ENCODE measurements at regions not wholly inside any gene's neighbourhood (a gene's known extent, or its start where the extent isn't known, plus 50 kb on each side); places are given as distances from the start of the nearest gene placed in this dataset.
"Not testable (repeated sequence)": the region's sequence is repeated elsewhere in the genome, so short reads cannot be mapped to it uniquely, and the experiment has no call there.

DNA sequence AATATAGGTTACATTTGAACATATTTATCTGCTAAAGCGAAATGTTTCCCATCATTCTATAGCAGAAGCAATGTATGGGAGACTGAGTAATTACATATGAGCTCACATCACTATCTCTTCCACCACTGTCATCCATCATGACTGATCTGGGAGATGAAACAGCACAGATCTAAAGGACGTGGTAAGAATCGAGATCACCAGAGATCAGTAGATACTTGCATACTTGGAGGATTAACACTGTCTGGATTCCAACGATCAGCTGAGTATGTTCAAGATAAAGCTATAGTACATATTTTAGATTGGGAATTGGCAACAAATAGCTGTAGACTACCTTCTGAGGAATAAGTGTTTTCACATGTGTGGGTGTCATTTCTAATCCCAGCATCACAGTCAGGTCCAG lies 94.6 kb downstream of the FOXD4L6 start:
- dilution Hi-C loops (cut with MboI; ENCODE audit: extremely low pct_ligation_motif_present, low sequenced_read_pairs); FAIRE-seq; H2AFZ ChIP-seq (ENCODE audit: control insufficient read depth, low read length); H3K79me2 ChIP-seq (ENCODE audit: control insufficient read depth, insufficient read depth, low read length); H3K9me3 ChIP-seq (ENCODE audit: control insufficient read depth, low read depth, low read length); H3K4me3 ChIP-seq (ENCODE audit: control insufficient read depth in 2 of 3, extremely low read depth in 1 of 3, insufficient read depth in 2 of 3, low read depth in 1 of 3, low read length in 3 of 3); H4K20me1 ChIP-seq (ENCODE audit: control insufficient read depth, extremely low read depth, insufficient read depth, low read length); H3K9ac ChIP-seq (ENCODE audit: control insufficient read depth, extremely low read depth, insufficient read depth, low read length); DNase-seq (ENCODE audit: low read depth, low spot score); H3K4me1 ChIP-seq (ENCODE audit: control insufficient read depth, extremely low read depth, insufficient read depth, low read length); H3K27me3 ChIP-seq (ENCODE audit: control insufficient read depth, extremely low read depth, insufficient read depth, low read length); H3K9me1 ChIP-seq (ENCODE audit: control insufficient read depth, extremely low read depth, insufficient read depth, low read length); H3K36me3 ChIP-seq (ENCODE audit: control insufficient read depth in 2 of 2, extremely low read depth in 1 of 2, insufficient read depth in 2 of 2, low read length in 2 of 2); H3K27ac ChIP-seq (ENCODE audit: control insufficient read depth, insufficient read depth, low read length); H3K4me2 ChIP-seq (ENCODE audit: control insufficient read depth, extremely low read depth, insufficient read depth, low read depth, low read length): not testable (repeated sequence)

DNA sequence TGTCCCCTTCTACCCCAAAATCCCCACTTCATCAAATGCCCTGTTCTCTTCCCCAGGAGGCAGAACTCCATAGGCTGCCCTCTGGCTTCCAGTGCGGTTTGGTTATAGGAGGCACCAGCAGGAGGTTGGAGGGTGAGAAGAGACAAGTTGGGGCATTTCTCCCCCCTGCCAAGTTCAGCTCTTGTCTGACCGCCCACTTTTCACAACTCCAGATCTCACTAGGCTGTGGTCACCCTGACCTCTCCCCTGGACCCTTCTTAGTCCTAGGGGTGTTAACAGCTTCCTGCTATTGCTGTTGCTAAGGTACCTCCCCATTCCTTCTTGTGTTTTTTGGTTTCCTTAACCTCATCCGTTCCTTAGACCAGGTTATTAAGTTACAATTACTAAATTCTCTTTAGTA lies 95.1 kb downstream of the FOXD4L6 start:
- not testable (repeated sequence) for FAIRE-seq

DNA sequence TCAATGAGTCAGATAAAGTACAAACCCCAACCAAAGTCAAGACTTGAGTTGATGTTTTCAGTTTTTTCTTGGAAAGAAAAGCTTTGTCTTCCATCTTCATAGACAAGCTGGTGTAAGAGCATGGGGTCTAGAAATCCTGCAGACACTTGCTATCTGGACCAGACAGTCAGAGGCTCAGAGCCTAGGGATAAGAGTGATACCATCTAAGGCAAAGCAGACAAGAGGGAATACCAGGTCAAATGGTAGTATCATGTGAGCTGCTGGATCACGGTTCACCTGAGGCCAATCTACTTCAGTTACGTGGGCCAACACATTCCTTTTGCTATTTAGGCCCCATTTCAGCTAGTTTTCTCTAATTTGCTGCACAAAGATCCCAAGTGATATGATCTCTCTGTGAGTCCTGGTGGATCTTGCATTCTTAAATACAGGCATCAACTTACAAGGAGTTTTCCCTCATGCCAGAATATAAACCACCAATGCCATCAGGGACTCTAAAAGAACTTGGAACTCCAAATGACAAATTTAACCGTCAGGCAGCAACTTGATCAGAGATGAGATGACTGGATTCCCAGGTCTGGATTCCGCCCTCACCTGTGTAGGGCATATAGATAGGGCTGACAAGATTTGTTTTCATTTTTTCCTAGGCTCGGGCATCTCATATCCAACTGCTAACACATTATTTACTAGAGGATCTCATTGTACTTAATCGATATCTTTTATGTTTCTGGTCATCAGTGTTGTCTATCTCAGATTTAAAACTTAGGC lies 101.4 kb downstream of the FOXD4L6 start:
- H3K79me2 ChIP-seq (ENCODE audit: control insufficient read depth, insufficient read depth, low read length); FAIRE-seq; H3K27ac ChIP-seq (ENCODE audit: control insufficient read depth, insufficient read depth, low read length); H3K36me3 ChIP-seq (ENCODE audit: control insufficient read depth in 2 of 2, extremely low read depth in 1 of 2, insufficient read depth in 2 of 2, low read length in 2 of 2); H3K4me3 ChIP-seq (ENCODE audit: control insufficient read depth in 2 of 3, extremely low read depth in 1 of 3, insufficient read depth in 2 of 3, low read depth in 1 of 3, low read length in 3 of 3); H4K20me1 ChIP-seq (ENCODE audit: control insufficient read depth, extremely low read depth, insufficient read depth, low read length); H3K4me1 ChIP-seq (ENCODE audit: control insufficient read depth, extremely low read depth, insufficient read depth, low read length); H2AFZ ChIP-seq (ENCODE audit: control insufficient read depth, low read length); H3K9me3 ChIP-seq (ENCODE audit: control insufficient read depth, low read depth, low read length); H3K4me2 ChIP-seq (ENCODE audit: control insufficient read depth, extremely low read depth, insufficient read depth, low read depth, low read length); H3K9ac ChIP-seq (ENCODE audit: control insufficient read depth, extremely low read depth, insufficient read depth, low read length); H3K27me3 ChIP-seq (ENCODE audit: control insufficient read depth, extremely low read depth, insufficient read depth, low read length); H3K9me1 ChIP-seq (ENCODE audit: control insufficient read depth, extremely low read depth, insufficient read depth, low read length); DNase-seq (ENCODE audit: low read depth, low spot score); dilution Hi-C loops (cut with MboI; ENCODE audit: extremely low pct_ligation_motif_present, low sequenced_read_pairs): not testable (repeated sequence)

More for the DNA sequence above, 95.1 kb downstream of the FOXD4L6 start:
- H3K27me3 ChIP-seq (ENCODE audit: control insufficient read depth, extremely low read depth, insufficient read depth, low read length); H3K4me3 ChIP-seq (ENCODE audit: control insufficient read depth in 2 of 3, extremely low read depth in 1 of 3, insufficient read depth in 2 of 3, low read depth in 1 of 3, low read length in 3 of 3); H2AFZ ChIP-seq (ENCODE audit: control insufficient read depth, low read length); H3K27ac ChIP-seq (ENCODE audit: control insufficient read depth, insufficient read depth, low read length); DNase-seq (ENCODE audit: low read depth, low spot score); H4K20me1 ChIP-seq (ENCODE audit: control insufficient read depth, extremely low read depth, insufficient read depth, low read length); H3K9me1 ChIP-seq (ENCODE audit: control insufficient read depth, extremely low read depth, insufficient read depth, low read length); H3K36me3 ChIP-seq (ENCODE audit: control insufficient read depth in 2 of 2, extremely low read depth in 1 of 2, insufficient read depth in 2 of 2, low read length in 2 of 2); H3K79me2 ChIP-seq (ENCODE audit: control insufficient read depth, insufficient read depth, low read length); H3K4me1 ChIP-seq (ENCODE audit: control insufficient read depth, extremely low read depth, insufficient read depth, low read length); H3K9ac ChIP-seq (ENCODE audit: control insufficient read depth, extremely low read depth, insufficient read depth, low read length); H3K4me2 ChIP-seq (ENCODE audit: control insufficient read depth, extremely low read depth, insufficient read depth, low read depth, low read length); H3K9me3 ChIP-seq (ENCODE audit: control insufficient read depth, low read depth, low read length); dilution Hi-C loops (cut with MboI; ENCODE audit: extremely low pct_ligation_motif_present, low sequenced_read_pairs): not testable (repeated sequence)

DNA sequence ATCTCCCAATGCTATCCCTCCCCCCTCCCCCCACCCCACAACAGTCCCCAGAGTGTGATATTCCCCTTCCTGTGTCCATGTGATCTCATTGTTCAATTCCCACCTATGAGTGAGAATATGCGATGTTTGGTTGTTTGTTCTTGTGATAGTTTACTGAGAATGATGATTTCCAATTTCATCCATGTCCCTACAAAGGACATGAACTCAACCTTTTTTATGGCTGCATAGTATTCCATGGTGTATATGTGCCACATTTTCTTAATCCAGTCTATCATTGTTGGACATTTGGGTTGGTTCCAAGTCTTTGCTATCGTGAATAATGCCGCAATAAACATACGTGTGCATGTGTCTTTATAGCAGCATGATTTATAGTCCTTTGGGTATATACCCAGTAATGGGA lies 106.1 kb downstream of the FOXD4L6 start:
- H3K9me3 ChIP-seq (ENCODE audit: control insufficient read depth, low read depth, low read length); H3K4me2 ChIP-seq (ENCODE audit: control insufficient read depth, extremely low read depth, insufficient read depth, low read depth, low read length); H3K27ac ChIP-seq (ENCODE audit: control insufficient read depth, insufficient read depth, low read length); H4K20me1 ChIP-seq (ENCODE audit: control insufficient read depth, extremely low read depth, insufficient read depth, low read length); H3K79me2 ChIP-seq (ENCODE audit: control insufficient read depth, insufficient read depth, low read length); H3K36me3 ChIP-seq (ENCODE audit: control insufficient read depth in 2 of 2, extremely low read depth in 1 of 2, insufficient read depth in 2 of 2, low read length in 2 of 2); H3K9ac ChIP-seq (ENCODE audit: control insufficient read depth, extremely low read depth, insufficient read depth, low read length); DNase-seq (ENCODE audit: low read depth, low spot score); H3K9me1 ChIP-seq (ENCODE audit: control insufficient read depth, extremely low read depth, insufficient read depth, low read length); FAIRE-seq; H2AFZ ChIP-seq (ENCODE audit: control insufficient read depth, low read length); H3K4me1 ChIP-seq (ENCODE audit: control insufficient read depth, extremely low read depth, insufficient read depth, low read length); H3K4me3 ChIP-seq (ENCODE audit: control insufficient read depth in 2 of 3, extremely low read depth in 1 of 3, insufficient read depth in 2 of 3, low read depth in 1 of 3, low read length in 3 of 3); dilution Hi-C loops (cut with MboI; ENCODE audit: extremely low pct_ligation_motif_present, low sequenced_read_pairs); H3K27me3 ChIP-seq (ENCODE audit: control insufficient read depth, extremely low read depth, insufficient read depth, low read length): not testable (repeated sequence)

DNA sequence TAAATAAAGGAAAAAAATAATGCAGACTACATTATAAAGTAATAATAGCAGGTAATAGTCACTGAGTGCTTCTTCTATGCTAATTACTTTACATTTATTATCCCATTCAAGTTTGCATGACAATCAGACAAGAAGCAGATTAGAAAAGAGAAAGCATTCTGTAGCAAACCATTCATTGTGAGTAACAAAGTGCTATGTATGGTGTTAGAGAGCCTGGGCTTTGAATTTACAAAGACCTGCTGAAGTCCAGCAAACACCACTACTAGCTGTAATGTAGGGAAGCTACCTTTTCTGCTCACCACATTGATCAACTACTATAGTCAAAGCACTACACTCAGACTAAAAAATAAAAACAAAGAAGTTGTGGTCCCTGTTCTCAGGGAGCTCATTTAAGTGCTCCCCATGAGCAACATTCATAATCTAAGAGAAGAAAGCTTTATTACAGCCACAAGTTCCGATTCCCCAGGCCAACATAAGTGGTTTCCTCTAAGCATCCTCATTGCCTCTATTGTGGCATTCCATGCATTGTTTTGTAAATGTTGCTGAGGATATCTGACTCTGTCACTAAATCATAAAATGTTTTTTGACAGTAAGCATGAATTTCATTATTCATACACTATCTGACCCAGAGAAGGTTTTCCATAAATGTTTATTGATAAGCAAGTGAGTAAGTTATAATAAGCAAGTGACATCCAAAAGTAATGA lies 108.5 kb downstream of the FOXD4L6 start:
- H3K27ac ChIP-seq (ENCODE audit: control insufficient read depth, insufficient read depth, low read length); H3K9me3 ChIP-seq (ENCODE audit: control insufficient read depth, low read depth, low read length); H2AFZ ChIP-seq (ENCODE audit: control insufficient read depth, low read length); DNase-seq (ENCODE audit: low read depth, low spot score); H3K36me3 ChIP-seq (ENCODE audit: control insufficient read depth in 2 of 2, extremely low read depth in 1 of 2, insufficient read depth in 2 of 2, low read length in 2 of 2); H3K9ac ChIP-seq (ENCODE audit: control insufficient read depth, extremely low read depth, insufficient read depth, low read length); H3K9me1 ChIP-seq (ENCODE audit: control insufficient read depth, extremely low read depth, insufficient read depth, low read length); FAIRE-seq; dilution Hi-C loops (cut with MboI; ENCODE audit: extremely low pct_ligation_motif_present, low sequenced_read_pairs); H3K79me2 ChIP-seq (ENCODE audit: control insufficient read depth, insufficient read depth, low read length); H3K27me3 ChIP-seq (ENCODE audit: control insufficient read depth, extremely low read depth, insufficient read depth, low read length); H3K4me1 ChIP-seq (ENCODE audit: control insufficient read depth, extremely low read depth, insufficient read depth, low read length); H4K20me1 ChIP-seq (ENCODE audit: control insufficient read depth, extremely low read depth, insufficient read depth, low read length); H3K4me2 ChIP-seq (ENCODE audit: control insufficient read depth, extremely low read depth, insufficient read depth, low read depth, low read length); H3K4me3 ChIP-seq (ENCODE audit: control insufficient read depth in 2 of 3, extremely low read depth in 1 of 3, insufficient read depth in 2 of 3, low read depth in 1 of 3, low read length in 3 of 3): not testable (repeated sequence)
